ENCODE measurements at regions not wholly inside any gene's neighbourhood (a gene's known extent, or its start where the extent isn't known, plus 50 kb on each side); places are given as distances from the start of the nearest gene placed in this dataset.

GRCh38 chr12:34186492-34186891 is 164.2 kb downstream of the ALG10 start:
- H3K36me3 ChIP-seq (ENCODE audit: insufficient read depth in 1 of 2, low read depth in 1 of 2) = no peaks in the 10 kb centered on the region
- TF ChIP-seq CTCF (IDR thresholded peaks at IDR 0.05) = no peak
- H3K4me3 ChIP-seq = no peak overlapping the region
- DNase-seq = no peak
- no peak for ATAC-seq
- no peaks in the 10 kb centered on the region for H3K9me3 ChIP-seq
- H3K27ac ChIP-seq = no peak overlapping the region
- intact Hi-C loops (cut with DNase I) = no loop called here
- no peaks in the 10 kb centered on the region for H3K27me3 ChIP-seq (ENCODE audit: insufficient read depth in 3 of 3, low read length in 2 of 3)
- WGBS, 3 donors = 60 to 63% (median 61%) methylated on average over 2 of the region's 2 CpGs
- no peaks in the 10 kb centered on the region for H3K4me1 ChIP-seq

GRCh38 chr12:34188974-34189373 is 166.7 kb downstream of the ALG10 start:
- intact Hi-C loops (cut with DNase I) = no loop called here
- no peak overlapping the region for H3K27ac ChIP-seq
- H3K27me3 ChIP-seq (ENCODE audit: insufficient read depth in 3 of 3, low read length in 2 of 3) = peaks cover 0 to 1% (median 0%) of the 10 kb centered on the region in 3 donors
- no peak for ATAC-seq
- H3K36me3 ChIP-seq (ENCODE audit: insufficient read depth in 1 of 2, low read depth in 1 of 2) = no peaks in the 10 kb centered on the region
- no peak overlapping the region for H3K4me3 ChIP-seq
- WGBS, 3 donors = 42 to 74% (median 49%) methylated on average over 1 of the region's 1 CpG
- H3K9me3 ChIP-seq = no peaks in the 10 kb centered on the region
- no peaks in the 10 kb centered on the region for H3K4me1 ChIP-seq
- DNase-seq = no peak
- no peak for TF ChIP-seq CTCF (IDR thresholded peaks at IDR 0.05)

GRCh38 chr12:34190054-34190453 is 167.8 kb downstream of the ALG10 start:
- WGBS, 3 donors = 74 to 83% (median 80%) methylated on average over 1 of the region's 1 CpG
- intact Hi-C loops (cut with DNase I) = no loop called here
- H3K27ac ChIP-seq = no peak overlapping the region

GRCh38 chr12:34198924-34199323 is 176.6 kb downstream of the ALG10 start:
- H3K36me3 ChIP-seq (ENCODE audit: insufficient read depth in 1 of 2, low read depth in 1 of 2) = no peaks in the 10 kb centered on the region
- no peaks in the 10 kb centered on the region for H3K4me1 ChIP-seq
- peaks cover 0 to 2% (median 0%) of the 10 kb centered on the region in 3 donors for H3K27me3 ChIP-seq (ENCODE audit: insufficient read depth in 3 of 3, low read length in 2 of 3)
- intact Hi-C loops (cut with DNase I) = no loop called here
- no peaks in the 10 kb centered on the region for H3K9me3 ChIP-seq
- no peak for TF ChIP-seq CTCF (IDR thresholded peaks at IDR 0.05)
- H3K4me3 ChIP-seq = no peak overlapping the region
- WGBS, 3 donors = 53 to 61% (median 61%) methylated on average over 7 of the region's 7 CpGs
- no peak for DNase-seq
- ATAC-seq = no peak
- H3K27ac ChIP-seq = no peak overlapping the region

More at GRCh38 chr12:34190054-34190453, 167.8 kb downstream of the ALG10 start:
- Histone ChIP-seq H3K4me3 (no peak overlapping the region), H3K9me3 (no peaks in the 10 kb centered on the region), H3K36me3 (ENCODE audit: insufficient read depth in 1 of 2, low read depth in 1 of 2) (no peaks in the 10 kb centered on the region), H3K27me3 (ENCODE audit: insufficient read depth in 3 of 3, low read length in 2 of 3) (peaks cover 0 to 2% (median 0%) of the 10 kb centered on the region in 3 donors), H3K4me1 (no peaks in the 10 kb centered on the region)
- no peak for DNase-seq
- no peak for TF ChIP-seq CTCF (IDR thresholded peaks at IDR 0.05)
- ATAC-seq = no peak

GRCh38 chr12:34203866-34204620 is 181.7 kb downstream of the ALG10 start:
- Histone ChIP-seq H3K27ac (no peak overlapping the region), H3K9me3 (no peaks in the 10 kb centered on the region), H3K4me1 (no peaks in the 10 kb centered on the region), H3K36me3 (ENCODE audit: insufficient read depth in 1 of 2, low read depth in 1 of 2) (no peaks in the 10 kb centered on the region), H3K27me3 (ENCODE audit: insufficient read depth in 3 of 3, low read length in 2 of 3) (no peaks in the 10 kb centered on the region), H3K4me3 (no peak overlapping the region)
- no peak for TF ChIP-seq CTCF (IDR thresholded peaks at IDR 0.05)
- DNase-seq (no peak), ATAC-seq (no peak)
- WGBS, 3 donors = 76 to 82% (median 80%) methylated on average over 27 of the region's 27 CpGs
- intact Hi-C loops (cut with DNase I) = no loop called here

All from psoas muscle (tissue), 7 donors.